BJ (cell line): ENCODE measurements at regions not wholly inside any gene's neighbourhood (a gene's known extent, or its start where the extent isn't known, plus 50 kb on each side); places are given as distances from the start of the nearest gene placed in this dataset.

ENCODE experiments used
- CTCF ChIA-PET: fragments of 350-600 bp; formaldehyde crosslinking; extraction: SDS; loops from one replicate; lab custom pipeline; 2021; ENCODE audit warnings: antibody characterized with exemption, inconsistent platforms; lab: Yijun Ruan, JAX
- POLR2A ChIA-PET: fragments of 300-600 bp; sonication (Branson Sonifier 250); formaldehyde crosslinking; extraction: SDS; loops from one replicate; lab custom pipeline; 2021; ENCODE audit warnings: antibody characterized with exemption; lab: Charles Lee
- DNase-seq: peaks from one replicate; pipeline ENCODE4 v3.0.0-alpha.2; 2011; ENCODE audit warnings: low read depth
- H3K27me3 ChIP-seq: 2 replicates; pipeline ENCODE4 v1.6.0; 2011; ENCODE audit warnings: low read length; ENCODE audit not compliant: control insufficient read depth, insufficient read depth
- H3K36me3 ChIP-seq: 2 replicates; pipeline ENCODE4 v1.5.1; 2011; ENCODE audit warnings: low read length; ENCODE audit not compliant: control insufficient read depth, insufficient read depth
- H3K4me3 ChIP-seq: 2 replicates; pipeline ENCODE4 v1.5.1; 2011; ENCODE audit warnings: low read depth, mild to moderate bottlenecking, control low read depth, low read length
- CTCF ChIP-seq: IDR thresholded peaks from 2 replicates; pipeline ENCODE4 v1.5.1; 2011; ENCODE audit warnings: low read depth, mild to moderate bottlenecking, control low read depth, inconsistent platforms, low read length, moderate library complexity; ENCODE audit not compliant: insufficient read depth

GRCh38 chr11:97414801-97415200, 1025.0 kb downstream of the JRKL start:
- H3K27me3 ChIP-seq, result no peaks in the 10 kb centered on the region
- no peaks in the 10 kb centered on the region for H3K36me3 ChIP-seq
- POLR2A ChIA-PET, result no interaction called here
- no peak for TF ChIP-seq CTCF
- CTCF ChIA-PET, result no interaction called here
- H3K4me3 ChIP-seq, result no peak overlapping the region
- no peak for DNase-seq

GRCh38 chr11:97419729-97420128, 1029.9 kb downstream of the JRKL start:
- Histone ChIP-seq H3K4me3 (no peak overlapping the region), H3K36me3 (no peaks in the 10 kb centered on the region), H3K27me3 (no peaks in the 10 kb centered on the region)
- ChIA-PET POLR2A (no interaction called here), CTCF (no interaction called here)
- TF ChIP-seq CTCF, result no peak
- no peak for DNase-seq

- CTCF ChIA-PET, result no interaction called here
- Histone ChIP-seq H3K36me3 (no peaks in the 10 kb centered on the region), H3K4me3 (no peak overlapping the region), H3K27me3 (no peaks in the 10 kb centered on the region)
- TF ChIP-seq CTCF, result no peak
- no peak for DNase-seq
- POLR2A ChIA-PET, result no interaction called here
Measured at GRCh38 chr11:97428247-97428790, 1038.5 kb downstream of the JRKL start.

- CTCF ChIA-PET, result no interaction called here
- DNase-seq, result no peak
- Histone ChIP-seq H3K4me3 (no peak overlapping the region), H3K27me3 (no peaks in the 10 kb centered on the region), H3K36me3 (no peaks in the 10 kb centered on the region)
- no peak for TF ChIP-seq CTCF
- POLR2A ChIA-PET, result no interaction called here
Measured at GRCh38 chr11:97430877-97431276, 1041.1 kb downstream of the JRKL start.

- Histone ChIP-seq H3K27me3 (no peaks in the 10 kb centered on the region), H3K4me3 (no peak overlapping the region), H3K36me3 (no peaks in the 10 kb centered on the region)
- ChIA-PET POLR2A (no interaction called here), CTCF (no interaction called here)
- DNase-seq, result no peak
- TF ChIP-seq CTCF, result no peak
Measured at GRCh38 chr11:97432926-97433325, 1043.1 kb downstream of the JRKL start.
